Osteocyte (in vitro differentiated cells): ENCODE measurements at regions not wholly inside any gene's neighbourhood (a gene's known extent, or its start where the extent isn't known, plus 50 kb on each side); places are given as distances from the start of the nearest gene placed in this dataset.

Experiments
- DNase-seq: peaks from one replicate; pipeline ENCODE4 v3.0.0; 2021; ENCODE audit warnings: mixed read lengths; ENCODE audit not compliant: unreplicated experiment; ENCODE audit errors: extremely low spot score
- H3K27ac Mint-ChIP-seq: one replicate; pipeline ENCODE4 v1.8.0; 2021; ENCODE audit warnings: mild to moderate bottlenecking, mixed read lengths; ENCODE audit not compliant: unreplicated experiment
- H3K27me3 Mint-ChIP-seq: one replicate; pipeline ENCODE4 v1.8.0; 2021; ENCODE audit warnings: mixed read lengths; ENCODE audit not compliant: unreplicated experiment
- H3K36me3 Mint-ChIP-seq: one replicate; pipeline ENCODE4 v1.8.0; 2021; ENCODE audit warnings: mixed read lengths; ENCODE audit not compliant: unreplicated experiment
- H3K4me1 Mint-ChIP-seq: one replicate; pipeline ENCODE4 v1.8.0; 2021; ENCODE audit warnings: mixed read lengths; ENCODE audit not compliant: unreplicated experiment
- H3K4me3 Mint-ChIP-seq: one replicate; pipeline ENCODE4 v1.8.0; 2021; ENCODE audit warnings: mild to moderate bottlenecking, moderate library complexity, mixed read lengths; ENCODE audit not compliant: unreplicated experiment
- H3K9me3 Mint-ChIP-seq: one replicate; pipeline ENCODE4 v1.8.0; 2021; ENCODE audit warnings: mixed read lengths; ENCODE audit not compliant: unreplicated experiment
- TF ChIP-seq, protein P1 (sequence below): fragments of 200-600 bp; sonication (generic); IDR thresholded peaks from 2 replicates; pipeline ENCODE4 v1.5.0; 2021; ENCODE audit warnings: antibody characterized with exemption, mild to moderate bottlenecking, moderate library complexity

DNA sequence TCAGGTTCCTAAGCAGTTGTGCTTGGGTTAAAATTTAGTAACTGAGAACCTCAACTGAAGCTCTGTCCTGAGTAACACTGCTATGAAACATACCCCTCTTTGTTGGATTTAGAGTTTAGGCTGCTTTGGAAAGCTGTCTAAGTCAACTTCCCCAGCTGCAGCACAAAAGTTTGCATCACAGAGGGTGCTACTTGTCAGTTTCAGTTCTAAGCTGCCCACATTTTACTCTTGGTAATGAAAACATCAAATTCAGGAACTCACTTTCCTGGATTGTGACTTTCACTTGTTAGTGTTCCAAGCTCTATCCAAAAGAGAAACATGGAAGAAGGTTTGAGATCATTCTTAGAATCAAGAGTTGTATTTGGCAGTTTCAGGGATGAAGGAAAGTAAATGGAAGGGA lies 191.7 kb upstream of the NFIA start:
- no peaks in the 10 kb centered on the region for H3K27me3 Mint-ChIP-seq
- no peak for DNase-seq
- TF ChIP-seq, protein P1, sequence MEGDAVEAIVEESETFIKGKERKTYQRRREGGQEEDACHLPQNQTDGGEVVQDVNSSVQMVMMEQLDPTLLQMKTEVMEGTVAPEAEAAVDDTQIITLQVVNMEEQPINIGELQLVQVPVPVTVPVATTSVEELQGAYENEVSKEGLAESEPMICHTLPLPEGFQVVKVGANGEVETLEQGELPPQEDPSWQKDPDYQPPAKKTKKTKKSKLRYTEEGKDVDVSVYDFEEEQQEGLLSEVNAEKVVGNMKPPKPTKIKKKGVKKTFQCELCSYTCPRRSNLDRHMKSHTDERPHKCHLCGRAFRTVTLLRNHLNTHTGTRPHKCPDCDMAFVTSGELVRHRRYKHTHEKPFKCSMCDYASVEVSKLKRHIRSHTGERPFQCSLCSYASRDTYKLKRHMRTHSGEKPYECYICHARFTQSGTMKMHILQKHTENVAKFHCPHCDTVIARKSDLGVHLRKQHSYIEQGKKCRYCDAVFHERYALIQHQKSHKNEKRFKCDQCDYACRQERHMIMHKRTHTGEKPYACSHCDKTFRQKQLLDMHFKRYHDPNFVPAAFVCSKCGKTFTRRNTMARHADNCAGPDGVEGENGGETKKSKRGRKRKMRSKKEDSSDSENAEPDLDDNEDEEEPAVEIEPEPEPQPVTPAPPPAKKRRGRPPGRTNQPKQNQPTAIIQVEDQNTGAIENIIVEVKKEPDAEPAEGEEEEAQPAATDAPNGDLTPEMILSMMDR, result no peak
- no peaks in the 10 kb centered on the region for H3K9me3 Mint-ChIP-seq
- no peak overlapping the region for H3K4me3 Mint-ChIP-seq
- H3K27ac Mint-ChIP-seq, result no peak overlapping the region
- H3K4me1 Mint-ChIP-seq, result peaks cover 12% of the 10 kb centered on the region
- no peaks in the 10 kb centered on the region for H3K36me3 Mint-ChIP-seq

DNA sequence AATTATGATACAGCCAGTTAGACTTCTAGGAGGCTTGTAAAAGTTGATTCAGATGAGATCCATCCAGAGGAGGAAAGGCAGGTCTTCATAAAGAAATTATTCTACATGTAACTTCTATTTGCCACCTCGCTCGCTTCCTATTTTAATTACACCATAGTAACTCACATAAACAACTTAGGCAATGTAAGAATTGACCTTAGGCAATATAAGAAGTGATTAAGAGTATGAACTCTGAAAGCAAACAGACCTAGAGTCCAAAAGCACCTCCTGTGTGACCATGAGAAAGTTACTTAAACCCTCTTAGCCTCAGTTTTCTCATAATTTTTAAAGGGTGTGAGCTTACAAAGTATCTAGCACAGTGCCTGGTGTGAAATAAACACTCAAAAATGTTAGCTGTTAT lies 192.7 kb upstream of the NFIA start:
- no peaks in the 10 kb centered on the region for H3K36me3 Mint-ChIP-seq
- TF ChIP-seq, protein P1, result no peak
- peaks cover 12% of the 10 kb centered on the region for H3K4me1 Mint-ChIP-seq
- H3K9me3 Mint-ChIP-seq, result no peaks in the 10 kb centered on the region
- no peak for DNase-seq
- no peak overlapping the region for H3K27ac Mint-ChIP-seq
- H3K4me3 Mint-ChIP-seq, result no peak overlapping the region
- no peaks in the 10 kb centered on the region for H3K27me3 Mint-ChIP-seq

- DNase-seq, result no peak
- TF ChIP-seq, protein P1, result no peak
- Mint-ChIP-seq H3K4me1 (peaks cover 13% of the 10 kb centered on the region), H3K36me3 (no peaks in the 10 kb centered on the region), H3K27ac (no peak overlapping the region), H3K27me3 (no peaks in the 10 kb centered on the region), H3K4me3 (no peak overlapping the region), H3K9me3 (no peaks in the 10 kb centered on the region)
These were observed 194.2 kb upstream of the NFIA start for GRCh38 chr1:60888126-60888525.

GRCh38 chr1:60886793-60887331 lies 195.5 kb upstream of the NFIA start:
- H3K9me3 Mint-ChIP-seq, result no peaks in the 10 kb centered on the region
- H3K36me3 Mint-ChIP-seq, result no peaks in the 10 kb centered on the region
- H3K27ac Mint-ChIP-seq, result no peak overlapping the region

DNA sequence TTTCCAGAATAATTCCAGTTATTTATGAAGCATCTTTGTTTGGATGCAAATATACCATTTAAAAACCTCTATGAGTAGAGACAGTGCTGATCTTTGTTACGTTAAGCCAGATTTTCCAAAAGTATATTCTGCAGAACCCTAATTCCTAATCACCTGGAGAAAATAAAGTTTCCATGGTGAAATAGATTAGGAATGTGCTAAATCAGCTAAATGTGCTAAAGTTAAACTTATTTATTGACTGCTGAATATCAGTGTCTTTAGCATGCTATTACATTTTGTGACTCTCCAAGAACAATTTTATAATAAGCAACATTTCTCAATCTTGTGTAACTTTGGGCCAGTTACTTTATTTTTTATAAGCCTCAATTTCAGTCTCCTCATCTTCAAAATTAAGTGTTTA lies 196.3 kb upstream of the NFIA start:
- DNase-seq, result no peak
- TF ChIP-seq, protein P1, result no peak
- no peak overlapping the region for H3K4me3 Mint-ChIP-seq
- H3K36me3 Mint-ChIP-seq, result no peaks in the 10 kb centered on the region
- no peaks in the 10 kb centered on the region for H3K9me3 Mint-ChIP-seq
- H3K27ac Mint-ChIP-seq, result peak overlapping the region; percentile 4
- no peaks in the 10 kb centered on the region for H3K27me3 Mint-ChIP-seq
- peaks cover 24% of the 10 kb centered on the region for H3K4me1 Mint-ChIP-seq

More at GRCh38 chr1:60886793-60887331, 195.5 kb upstream of the NFIA start:
- DNase-seq, result no peak
- TF ChIP-seq, protein P1, result no peak
- no peak overlapping the region for H3K4me3 Mint-ChIP-seq
- H3K4me1 Mint-ChIP-seq, result peaks cover 16% of the 10 kb centered on the region
- no peaks in the 10 kb centered on the region for H3K27me3 Mint-ChIP-seq
